H1 (cell line): ENCODE measurements at regions not wholly inside any gene's neighbourhood (a gene's known extent, or its start where the extent isn't known, plus 50 kb on each side); places are given as distances from the start of the nearest gene placed in this dataset.
A peak's percentile ranks its signal among the peaks of the same experiment; 100 is the strongest.

Experiments
- ASH2L ChIP-seq: fragments of 200-600, 300-600 bp; sonication (generic); IDR thresholded peaks from one replicate; pipeline ENCODE4 v1.7.1; 2017; ENCODE audit warnings: low read length
- BRCA1 ChIP-seq: IDR thresholded peaks from 2 replicates; pipeline ENCODE4 v1.6.1; 2012; ENCODE audit warnings: low read depth, low read length, improper control_type of control experiment
- CBX5 ChIP-seq: fragments of 300-800, 300-1000 bp; sonication (generic); IDR thresholded peaks from 2 replicates; pipeline ENCODE4 v1.7.1; 2016; ENCODE audit warnings: antibody characterized with exemption, low read length, low read depth
- CREB1 ChIP-seq: IDR thresholded peaks from 2 replicates; pipeline ENCODE4 v1.6.1; 2012; ENCODE audit warnings: inconsistent platforms
- HDAC6 ChIP-seq: IDR thresholded peaks from one replicate; pipeline ENCODE4 v1.7.1; 2012; ENCODE audit warnings: low read depth, mild to moderate bottlenecking, inconsistent platforms, low read length, moderate library complexity
- KDM1A ChIP-seq: fragments of 200-600, 300-600 bp; sonication (generic); IDR thresholded peaks from 2 replicates; pipeline ENCODE4 v1.7.1; 2016; ENCODE audit warnings: mild to moderate bottlenecking, low read length, borderline replicate concordance
- KDM4A ChIP-seq: IDR thresholded peaks from one replicate; pipeline ENCODE4 v1.7.1; 2012; ENCODE audit warnings: low read depth, mild to moderate bottlenecking, moderate library complexity, low read length, inconsistent platforms; ENCODE audit not compliant: severe bottlenecking
- PHF8 ChIP-seq: fragments of 200-600 bp; sonication (generic); conservative IDR thresholded peaks from 2 replicates; pipeline ENCODE4 v1.7.1; 2012; ENCODE audit warnings: low read depth, mild to moderate bottlenecking, inconsistent platforms, low read length, moderate library complexity
- POLR2AphosphoS5 ChIP-seq: IDR thresholded peaks from 2 replicates; pipeline ENCODE4 v1.6.1; 2011; ENCODE audit warnings: low read depth, low read length
- SIN3A ChIP-seq, 2 experiments: IDR thresholded peaks in 1 of 2; conservative IDR thresholded peaks in 1 of 2; 2 replicates each; pipeline ENCODE4 v1.6.1; 2011 to 2012; ENCODE audit warnings: low read length in 2 of 2, improper control_type of control experiment in 1 of 2, low read depth in 1 of 2, mild to moderate bottlenecking in 1 of 2
- SP2 ChIP-seq: IDR thresholded peaks from 2 replicates; pipeline ENCODE4 v1.6.1; 2012; ENCODE audit warnings: mild to moderate bottlenecking, low read length, inconsistent platforms
- TF ChIP-seq, protein P1 (sequence below): IDR thresholded peaks from 2 replicates; pipeline ENCODE4 v1.6.1; 2011; ENCODE audit warnings: low read length, improper control_type of control experiment
- TF ChIP-seq, protein P2 (sequence below): IDR thresholded peaks from 2 replicates; pipeline ENCODE4 v1.6.1; 2012; ENCODE audit warnings: inconsistent platforms
- TF ChIP-seq, protein P3 (sequence below): IDR thresholded peaks from 2 replicates; pipeline ENCODE4 v1.6.1; 2012; ENCODE audit warnings: inconsistent platforms

DNA sequence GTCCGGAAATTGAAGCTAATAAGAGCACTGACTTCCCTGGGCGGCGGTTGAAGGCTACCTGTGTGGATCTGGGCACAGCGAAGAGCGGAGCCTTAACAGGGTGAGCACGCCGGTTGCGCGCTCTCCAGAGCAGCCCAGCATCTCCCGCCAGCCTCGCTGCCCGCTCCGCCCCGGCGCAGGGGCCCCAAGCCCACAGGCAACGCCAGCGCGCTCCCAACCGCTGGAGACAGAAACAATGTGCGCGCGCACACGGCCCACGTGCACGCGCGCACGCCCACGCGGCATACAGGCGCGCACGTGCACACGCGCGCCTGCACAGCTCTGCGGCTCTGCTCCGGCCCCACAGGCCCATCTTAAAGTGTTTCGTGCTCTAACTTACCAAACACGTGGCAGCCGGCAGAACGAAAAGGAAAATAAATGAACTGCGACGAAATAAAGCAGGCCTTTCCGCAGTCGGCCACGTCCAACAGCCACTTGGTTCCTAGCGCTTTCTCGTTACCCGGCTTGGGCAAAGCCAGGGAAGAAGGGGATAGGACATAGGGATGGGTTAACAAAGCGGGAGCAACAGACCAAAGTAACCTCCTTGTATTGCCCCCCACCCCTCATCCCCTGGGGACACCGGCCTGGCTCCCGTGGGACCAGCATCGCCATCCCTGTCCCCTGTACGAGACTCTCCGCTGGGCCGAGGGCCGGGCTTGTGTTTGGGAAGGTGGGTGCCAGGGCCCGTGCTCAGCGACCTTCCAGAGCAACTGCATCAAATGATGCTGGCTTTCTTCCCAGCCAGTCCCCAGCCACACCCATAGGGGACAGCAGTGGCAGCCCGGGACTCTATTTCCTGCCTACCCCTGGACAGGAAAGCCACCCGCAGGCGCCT is 203.7 kb downstream of the ABHD5 start (continued):
- TF ChIP-seq PHF8 (peak; percentile 63), BRCA1 (no peak), KDM4A (peak; percentile 74), SP2 (no peak), CREB1 (no peak), HDAC6 (no peak), KDM1A (no peak; the same call in 1 of the 2 replicates), POLR2AphosphoS5 (peak; percentile 53; the same call in 1 of the 2 replicates), ASH2L (peak; percentile 90), CBX5 (no peak), SIN3A (conservative IDR thresholded peaks at IDR 0.05 in 1 of 2, IDR thresholded peaks at IDR 0.05 in 1 of 2; ENCODE audit: low read depth in 1 of 2, low read length in 2 of 2) (no peak)
- TF ChIP-seq, protein P1, sequence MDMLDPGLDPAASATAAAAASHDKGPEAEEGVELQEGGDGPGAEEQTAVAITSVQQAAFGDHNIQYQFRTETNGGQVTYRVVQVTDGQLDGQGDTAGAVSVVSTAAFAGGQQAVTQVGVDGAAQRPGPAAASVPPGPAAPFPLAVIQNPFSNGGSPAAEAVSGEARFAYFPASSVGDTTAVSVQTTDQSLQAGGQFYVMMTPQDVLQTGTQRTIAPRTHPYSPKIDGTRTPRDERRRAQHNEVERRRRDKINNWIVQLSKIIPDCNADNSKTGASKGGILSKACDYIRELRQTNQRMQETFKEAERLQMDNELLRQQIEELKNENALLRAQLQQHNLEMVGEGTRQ: peak; percentile 24; the same call in 1 of the 2 replicates
- TF ChIP-seq, protein P2, sequence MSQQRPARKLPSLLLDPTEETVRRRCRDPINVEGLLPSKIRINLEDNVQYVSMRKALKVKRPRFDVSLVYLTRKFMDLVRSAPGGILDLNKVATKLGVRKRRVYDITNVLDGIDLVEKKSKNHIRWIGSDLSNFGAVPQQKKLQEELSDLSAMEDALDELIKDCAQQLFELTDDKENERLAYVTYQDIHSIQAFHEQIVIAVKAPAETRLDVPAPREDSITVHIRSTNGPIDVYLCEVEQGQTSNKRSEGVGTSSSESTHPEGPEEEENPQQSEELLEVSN: peak; percentile 94
- TF ChIP-seq, protein P3, sequence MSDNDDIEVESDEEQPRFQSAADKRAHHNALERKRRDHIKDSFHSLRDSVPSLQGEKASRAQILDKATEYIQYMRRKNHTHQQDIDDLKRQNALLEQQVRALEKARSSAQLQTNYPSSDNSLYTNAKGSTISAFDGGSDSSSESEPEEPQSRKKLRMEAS: peak; percentile 95
